Anterior cingulate cortex (tissue), 58 donors: ENCODE measurements at regions not wholly inside any gene's neighbourhood (a gene's known extent, or its start where the extent isn't known, plus 50 kb on each side); places are given as distances from the start of the nearest gene placed in this dataset.
A peak's percentile ranks its signal among the peaks of the same experiment; 100 is the strongest.

Source experiments
- DNase-seq, 58 donors: peaks; one replicate each; lab custom pipeline; 2025; lab: John Stamatoyannopoulos, UW

- DNase-seq, result no peak
These were observed 113.2 kb downstream of the HERPUD2 start for GRCh38 chr7:35581605-35582210.

GRCh38 chr7:35576031-35576573, 118.8 kb downstream of the HERPUD2 start:
- DNase-seq, result peak in 5 of 58 donors; percentile 2 to 29 (median 13)

GRCh38 chr7:35571611-35572240, 123.2 kb downstream of the HERPUD2 start:
- peak in 1 of 58 donors; percentile 29 for DNase-seq

- DNase-seq, result no peak
These were observed 124.0 kb downstream of the HERPUD2 start for GRCh38 chr7:35570937-35571336.

GRCh38 chr7:35565927-35566326, 129.0 kb downstream of the HERPUD2 start:
- no peak for DNase-seq

- no peak for DNase-seq
These were observed 136.1 kb downstream of the HERPUD2 start for GRCh38 chr7:35558841-35559240.

- DNase-seq, result no peak
These were observed 138.1 kb downstream of the HERPUD2 start for GRCh38 chr7:35556515-35557471.

- no peak for DNase-seq
These were observed 139.0 kb downstream of the HERPUD2 start for GRCh38 chr7:35555934-35556333.

GRCh38 chr7:35555386-35555785, 139.5 kb downstream of the HERPUD2 start:
- no peak for DNase-seq

GRCh38 chr7:35553519-35553918, 141.4 kb downstream of the HERPUD2 start:
- DNase-seq, result no peak

GRCh38 chr7:35552691-35553090, 142.2 kb downstream of the HERPUD2 start:
- DNase-seq, result no peak

GRCh38 chr7:35551321-35552081, 143.4 kb downstream of the HERPUD2 start:
- no peak for DNase-seq

GRCh38 chr7:35550831-35551230, 144.1 kb downstream of the HERPUD2 start:
- no peak for DNase-seq

- DNase-seq, result no peak
These were observed 145.2 kb downstream of the HERPUD2 start for GRCh38 chr7:35549781-35550180.

- DNase-seq, result no peak
These were observed 146.6 kb downstream of the HERPUD2 start for GRCh38 chr7:35548291-35548690.

- no peak for DNase-seq
These were observed 148.1 kb downstream of the HERPUD2 start for GRCh38 chr7:35546691-35547429.

GRCh38 chr7:35545831-35546230, 149.1 kb downstream of the HERPUD2 start:
- DNase-seq, result no peak

- DNase-seq, result no peak
These were observed 150.8 kb downstream of the HERPUD2 start for GRCh38 chr7:35544028-35544742.
